Stomach smooth muscle (tissue), 2 donors: ENCODE measurements at regions not wholly inside any gene's neighbourhood (a gene's known extent, or its start where the extent isn't known, plus 50 kb on each side); places are given as distances from the start of the nearest gene placed in this dataset.
"Not testable (repeated sequence)": the region's sequence is repeated elsewhere in the genome, so short reads cannot be mapped to it uniquely, and the experiment has no call there.

Experiments
- H3K27ac ChIP-seq: one replicate; pipeline ENCODE4 v1.7.0; 2013; ENCODE audit warnings: mild to moderate bottlenecking, low read length, inconsistent platforms
- H3K27me3 ChIP-seq, 2 donors: one replicate each; pipeline ENCODE4 v1.7.0; 2013; ENCODE audit warnings: low read length in 2 of 2; ENCODE audit not compliant: insufficient read depth in 2 of 2, control insufficient read depth in 1 of 2
- H3K36me3 ChIP-seq, 2 donors: one replicate each; pipeline ENCODE4 v1.7.0; 2013; ENCODE audit warnings: low read length in 2 of 2; ENCODE audit not compliant: control insufficient read depth in 2 of 2, insufficient read depth in 2 of 2
- H3K4me1 ChIP-seq: one replicate; pipeline ENCODE4 v1.7.0; 2013; ENCODE audit warnings: low read length; ENCODE audit not compliant: control insufficient read depth, insufficient read depth
- H3K4me3 ChIP-seq, 2 donors: one replicate each; pipeline ENCODE4 v1.7.0; 2013; ENCODE audit warnings: low read length in 2 of 2
- H3K9ac ChIP-seq, 2 donors: one replicate each; pipeline ENCODE4 v1.7.0; 2013; ENCODE audit warnings: low read length in 2 of 2, mild to moderate bottlenecking in 1 of 2
- H3K9me3 ChIP-seq, 2 donors: one replicate each; pipeline ENCODE4 v1.7.0; 2013; ENCODE audit warnings: low read length in 2 of 2; ENCODE audit not compliant: control insufficient read depth in 2 of 2
- donor health status: healthy.
- donor health status: Pancreatic carcinoma.

DNA sequence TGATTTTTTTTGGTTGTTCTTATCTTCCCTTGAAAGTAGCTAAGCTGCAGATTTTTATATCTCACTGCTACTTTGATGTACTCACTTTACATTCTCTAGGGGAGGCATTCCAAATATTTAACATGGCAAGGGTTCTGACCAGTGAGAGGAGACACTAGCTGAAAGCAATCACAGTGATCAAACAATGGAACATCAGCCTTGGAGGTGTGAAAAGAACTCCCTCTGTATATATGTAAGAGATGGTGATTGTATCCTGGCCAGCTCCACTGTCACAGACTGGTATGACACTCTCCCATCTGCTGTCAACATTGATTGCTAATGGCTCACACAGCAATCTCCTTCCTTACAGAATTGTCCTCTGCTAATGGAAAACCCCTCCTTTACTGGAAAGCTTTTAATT, 291.7 kb upstream of the CDH19 start:
- H3K27me3 ChIP-seq, result no peaks in the 10 kb centered on the region
- no peaks in the 10 kb centered on the region for H3K9me3 ChIP-seq
- no peak overlapping the region for H3K27ac ChIP-seq
- no peak overlapping the region for H3K9ac ChIP-seq
- H3K36me3 ChIP-seq, result no peaks in the 10 kb centered on the region
- H3K4me3 ChIP-seq, result no peak overlapping the region
- no peaks in the 10 kb centered on the region for H3K4me1 ChIP-seq

DNA sequence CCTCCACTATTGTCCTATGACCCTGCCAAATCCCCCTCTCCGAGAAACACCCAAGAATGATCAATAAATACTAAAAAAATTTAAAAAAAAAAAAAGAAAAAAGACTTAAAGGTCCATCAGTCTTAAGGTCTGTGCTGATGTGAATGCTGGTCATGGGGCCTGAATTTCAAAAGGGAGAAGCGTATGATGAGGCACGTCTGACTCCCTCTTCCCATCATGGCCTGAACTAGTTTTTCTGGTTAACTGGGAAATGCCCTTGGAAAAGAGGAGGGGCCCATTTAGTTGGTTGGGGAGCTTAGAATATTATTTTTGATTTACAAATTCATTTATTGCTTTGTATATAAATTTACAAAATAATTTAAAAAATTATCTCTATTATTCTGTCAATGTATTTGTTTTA, 291.0 kb upstream of the CDH19 start:
- H3K4me3 ChIP-seq, result no peak overlapping the region
- no peaks in the 10 kb centered on the region for H3K36me3 ChIP-seq
- H3K9ac ChIP-seq, result no peak overlapping the region
- H3K4me1 ChIP-seq, result no peaks in the 10 kb centered on the region
- no peaks in the 10 kb centered on the region for H3K9me3 ChIP-seq
- no peak overlapping the region for H3K27ac ChIP-seq
- H3K27me3 ChIP-seq, result no peaks in the 10 kb centered on the region

DNA sequence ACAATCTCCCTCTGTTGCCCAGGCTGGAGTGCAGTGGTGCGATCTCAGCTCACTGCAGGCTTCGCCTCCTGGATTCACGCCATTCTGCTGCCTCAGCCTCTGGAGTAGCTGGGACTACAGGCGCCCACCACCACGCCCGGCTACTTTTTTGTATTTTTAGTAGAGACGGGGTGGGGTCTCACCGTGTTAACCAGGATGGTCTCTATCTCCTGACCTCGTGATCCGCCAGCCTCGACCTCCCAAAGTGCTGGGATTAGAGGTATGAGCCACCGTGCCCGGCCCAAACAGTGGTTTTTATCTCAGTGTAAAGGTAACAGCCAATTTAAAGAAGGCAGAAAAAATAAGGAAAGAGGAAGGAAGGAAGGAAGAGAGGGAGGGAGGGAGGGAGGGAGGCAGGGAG, 288.5 kb upstream of the CDH19 start:
- not testable (repeated sequence) for H3K9ac ChIP-seq, H3K4me3 ChIP-seq, H3K27ac ChIP-seq, H3K27me3 ChIP-seq, H3K4me1 ChIP-seq, H3K36me3 ChIP-seq, H3K9me3 ChIP-seq

DNA sequence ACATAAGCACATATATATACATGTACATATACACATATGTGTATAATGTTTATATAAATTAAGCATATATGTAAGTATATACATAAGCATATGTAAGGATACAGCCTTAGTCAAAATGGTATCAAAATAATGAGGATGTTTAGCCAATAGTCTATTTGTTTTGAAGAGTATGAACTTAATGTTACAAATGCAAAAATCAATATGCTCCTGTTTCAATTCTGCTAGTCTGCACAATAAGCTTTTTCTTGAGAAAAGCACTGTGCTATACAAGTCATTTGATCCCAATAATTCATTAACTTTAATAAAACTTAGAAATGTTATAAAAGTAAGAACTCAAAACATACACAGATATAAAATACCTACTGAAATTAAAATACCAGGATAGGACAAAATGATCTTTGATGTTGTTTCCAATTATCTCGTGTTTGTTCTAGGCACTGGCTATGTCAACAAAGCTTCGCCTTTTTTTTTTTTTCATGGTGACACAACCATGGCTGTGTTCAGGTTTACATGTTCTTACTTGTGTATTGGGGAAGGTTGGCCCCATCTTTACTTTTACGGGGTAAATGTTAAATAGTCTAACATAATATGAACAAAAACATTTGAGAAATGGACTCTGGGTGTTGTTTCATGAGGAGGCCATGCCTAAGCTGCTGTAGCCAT, 271.1 kb upstream of the CDH19 start:
- H3K36me3 ChIP-seq, result no peaks in the 10 kb centered on the region
- no peak overlapping the region for H3K27ac ChIP-seq
- H3K27me3 ChIP-seq, result no peaks in the 10 kb centered on the region
- H3K9me3 ChIP-seq, result no peaks in the 10 kb centered on the region
- H3K4me1 ChIP-seq, result no peaks in the 10 kb centered on the region
- no peak overlapping the region for H3K9ac ChIP-seq
- no peak overlapping the region for H3K4me3 ChIP-seq

DNA sequence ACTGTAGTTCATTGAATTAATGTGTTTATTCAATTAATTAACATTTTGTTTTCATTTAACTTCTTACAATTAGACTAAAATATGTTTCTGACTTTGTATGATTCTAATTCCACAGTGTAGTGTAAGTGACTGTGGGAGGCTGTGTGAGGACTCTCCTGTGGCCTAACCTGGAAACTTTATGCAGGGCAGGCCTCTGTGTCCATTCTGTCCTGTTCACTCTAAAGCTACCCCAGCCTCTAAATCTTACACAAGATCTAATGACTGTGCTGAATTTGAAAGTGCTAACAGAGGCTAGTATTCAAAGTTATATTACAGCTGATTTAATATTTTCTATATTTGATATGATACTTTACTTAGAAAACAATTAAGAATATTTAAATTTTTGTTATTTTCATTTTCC, 270.5 kb upstream of the CDH19 start:
- H3K36me3 ChIP-seq, result no peaks in the 10 kb centered on the region

DNA sequence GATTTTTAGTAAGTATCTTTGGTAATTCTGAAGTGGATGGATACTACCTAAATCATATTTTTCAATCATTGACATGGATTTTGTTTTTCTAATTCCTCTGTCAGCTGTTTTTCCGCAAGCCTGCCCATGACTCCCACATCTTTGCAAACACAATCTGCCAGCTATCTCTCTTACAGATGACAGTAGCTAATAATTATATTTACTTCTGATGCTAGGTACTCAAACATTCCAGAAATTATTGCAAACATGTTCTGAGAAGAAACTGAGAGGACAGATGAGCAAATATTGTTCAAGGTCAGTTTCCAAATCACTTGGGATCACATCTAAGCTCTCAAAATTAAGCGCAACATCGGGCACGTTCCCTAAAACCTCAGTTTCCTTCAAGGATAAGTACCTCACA, 270.0 kb upstream of the CDH19 start:
- no peak overlapping the region for H3K4me3 ChIP-seq
- H3K9me3 ChIP-seq, result no peaks in the 10 kb centered on the region
- no peaks in the 10 kb centered on the region for H3K27me3 ChIP-seq
- H3K9ac ChIP-seq, result no peak overlapping the region
- no peaks in the 10 kb centered on the region for H3K4me1 ChIP-seq
- no peaks in the 10 kb centered on the region for H3K36me3 ChIP-seq
- no peak overlapping the region for H3K27ac ChIP-seq

More for the DNA sequence above, 270.5 kb upstream of the CDH19 start:
- H3K4me1 ChIP-seq, result no peaks in the 10 kb centered on the region
- H3K9me3 ChIP-seq, result no peaks in the 10 kb centered on the region
- H3K4me3 ChIP-seq, result no peak overlapping the region
- H3K27me3 ChIP-seq, result no peaks in the 10 kb centered on the region
- H3K27ac ChIP-seq, result no peak overlapping the region
- H3K9ac ChIP-seq, result no peak overlapping the region

DNA sequence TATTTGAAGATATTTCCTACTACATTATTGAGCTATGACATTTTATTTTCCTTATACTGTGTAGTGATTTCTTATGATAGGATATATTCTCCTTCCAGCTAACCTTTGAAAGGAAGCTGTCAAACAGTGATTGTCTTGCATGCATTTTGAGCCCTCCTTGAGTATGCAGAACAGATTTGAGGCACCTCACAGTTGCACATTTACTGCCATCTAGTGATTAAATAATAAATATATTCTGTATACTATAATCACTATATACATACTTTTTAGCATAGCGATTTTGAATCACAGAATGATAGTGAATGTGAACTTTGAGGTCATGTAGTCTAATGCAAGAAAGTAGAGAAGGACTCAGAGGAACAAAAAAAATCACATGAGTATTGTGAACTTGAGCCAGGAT, 268.4 kb upstream of the CDH19 start:
- H3K9ac ChIP-seq, result no peak overlapping the region
- H3K36me3 ChIP-seq, result no peaks in the 10 kb centered on the region
- no peaks in the 10 kb centered on the region for H3K27me3 ChIP-seq
- H3K4me1 ChIP-seq, result no peaks in the 10 kb centered on the region
- H3K27ac ChIP-seq, result no peak overlapping the region
- no peaks in the 10 kb centered on the region for H3K9me3 ChIP-seq
- no peak overlapping the region for H3K4me3 ChIP-seq

DNA sequence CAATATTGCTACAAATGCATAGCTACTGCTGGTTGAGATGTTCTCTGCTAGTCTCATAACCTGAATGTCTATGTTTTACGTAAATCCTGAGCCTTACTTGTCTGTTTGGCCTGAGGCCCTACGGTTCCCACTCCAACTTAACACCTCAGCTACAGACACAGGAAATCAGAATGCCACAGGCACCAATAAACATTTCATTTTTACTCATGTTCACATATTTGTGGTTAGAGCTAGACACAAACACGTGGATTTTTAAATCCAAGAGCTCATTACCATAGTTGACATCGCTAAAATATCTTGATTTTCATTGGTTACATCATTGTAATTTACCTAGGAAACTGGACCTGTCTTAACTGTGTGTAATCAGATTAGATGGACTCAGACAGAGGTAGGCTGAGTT, 263.8 kb upstream of the CDH19 start:
- Histone ChIP-seq H3K9me3 (no peaks in the 10 kb centered on the region), H3K36me3 (no peaks in the 10 kb centered on the region), H3K27ac (no peak overlapping the region), H3K9ac (no peak overlapping the region), H3K4me1 (no peaks in the 10 kb centered on the region), H3K27me3 (no peaks in the 10 kb centered on the region), H3K4me3 (no peak overlapping the region)

DNA sequence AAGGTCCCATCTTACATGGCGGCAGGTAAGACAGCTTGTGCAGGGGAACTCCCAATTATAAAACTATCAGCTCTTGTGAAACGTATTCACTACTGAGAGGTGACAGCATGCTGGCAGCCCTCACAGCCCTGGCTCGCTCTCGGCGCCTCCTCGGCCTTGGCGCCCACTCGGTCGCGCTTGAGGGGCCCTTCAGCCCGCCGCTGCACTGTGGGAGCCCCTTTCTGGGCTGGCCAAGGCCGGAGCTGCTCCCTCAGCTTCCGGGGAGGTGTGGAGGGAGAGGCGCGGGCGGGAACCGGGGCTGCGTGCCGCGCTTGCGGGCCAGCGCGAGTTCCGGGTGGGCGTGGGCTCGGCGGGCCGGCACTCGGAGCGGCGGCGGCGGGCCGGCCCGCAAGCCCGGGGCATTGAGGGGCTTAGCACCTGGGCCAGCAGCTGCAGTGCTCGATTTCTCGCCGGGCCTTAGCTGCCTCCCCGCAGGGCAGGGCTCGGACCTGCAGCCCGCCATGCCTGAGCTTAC, 262.6 kb upstream of the CDH19 start:
- not testable (repeated sequence) for H3K9ac ChIP-seq, H3K27me3 ChIP-seq, H3K27ac ChIP-seq, H3K9me3 ChIP-seq, H3K36me3 ChIP-seq, H3K4me1 ChIP-seq, H3K4me3 ChIP-seq

DNA sequence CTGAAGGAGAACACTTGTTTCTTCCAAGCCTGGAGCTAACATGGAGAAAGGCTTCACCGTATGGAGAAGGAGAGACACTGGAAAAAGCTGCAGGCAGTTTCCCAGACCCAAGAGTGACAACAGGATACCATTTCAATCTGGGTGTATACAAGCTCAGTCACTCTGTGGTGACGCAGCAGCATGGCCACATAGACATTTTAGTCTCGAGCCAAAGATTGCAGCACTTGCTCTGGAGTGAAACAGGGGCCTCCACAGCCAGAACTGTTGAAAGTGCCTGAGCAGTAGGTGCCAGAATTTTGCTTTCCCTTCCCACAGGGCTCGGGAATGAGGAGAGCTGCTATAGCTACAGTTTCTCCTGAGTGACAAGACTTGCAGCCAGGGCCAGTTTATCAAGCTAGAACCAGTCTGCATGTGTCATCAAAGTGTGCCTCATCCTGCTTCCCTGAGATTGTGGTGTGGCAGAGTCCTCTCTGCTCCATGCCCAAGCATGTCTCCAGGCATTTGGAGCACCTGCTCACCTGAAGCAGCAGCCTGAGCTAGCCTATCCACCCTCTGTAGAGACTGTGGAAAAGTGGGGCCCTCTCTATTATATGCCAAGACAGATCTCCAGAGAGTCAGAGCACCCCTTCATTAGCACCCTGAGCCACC, 234.6 kb upstream of the CDH19 start:
- Histone ChIP-seq H3K9ac (no peak overlapping the region), H3K9me3 (no peaks in the 10 kb centered on the region), H3K36me3 (no peaks in the 10 kb centered on the region), H3K27me3 (no peaks in the 10 kb centered on the region), H3K4me3 (no peak overlapping the region), H3K27ac (no peak overlapping the region), H3K4me1 (no peaks in the 10 kb centered on the region)

DNA sequence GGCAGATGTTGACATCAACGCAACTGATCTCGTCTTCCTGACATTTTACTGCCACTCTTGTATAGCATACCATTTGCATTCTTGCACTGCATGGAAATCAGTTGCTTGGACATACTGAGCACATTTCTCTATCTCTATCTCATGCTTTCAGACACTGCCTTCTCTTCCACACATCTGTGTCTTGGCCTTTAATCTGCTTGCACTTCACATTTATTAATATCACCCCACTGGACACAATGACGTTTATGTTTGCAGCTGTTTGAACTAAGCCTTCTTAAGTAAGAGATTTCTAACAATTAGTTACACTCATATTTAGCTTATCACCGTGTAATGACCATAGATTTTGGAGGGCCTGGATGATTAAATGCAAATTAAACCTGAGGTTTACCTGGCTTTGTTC, 229.8 kb upstream of the CDH19 start:
- Histone ChIP-seq H3K27me3 (no peaks in the 10 kb centered on the region), H3K9ac (no peak overlapping the region), H3K4me1 (no peaks in the 10 kb centered on the region), H3K4me3 (no peak overlapping the region), H3K9me3 (no peaks in the 10 kb centered on the region), H3K27ac (no peak overlapping the region), H3K36me3 (no peaks in the 10 kb centered on the region)
